A673 (cell line): ENCODE measurements at regions not wholly inside any gene's neighbourhood (a gene's known extent, or its start where the extent isn't known, plus 50 kb on each side); places are given as distances from the start of the nearest gene placed in this dataset.

Source experiments
- BruUV-seq: library from RNA; stranded (reverse); fragments of 400-500 nt; replicated peaks from 2 replicates; lab custom pipeline; 2021; lab: Mats Ljungman, UMichigan
- CTCF ChIA-PET: fragments of 300-600 bp; sonication (Branson Sonifier 250); formaldehyde crosslinking; loops from one replicate; lab custom pipeline; 2022; ENCODE audit warnings: antibody characterized with exemption; lab: Charles Lee
- POLR2A ChIA-PET: fragments of 300-600 bp; sonication (Branson Sonifier 250); formaldehyde crosslinking; loops from one replicate; lab custom pipeline; 2022; ENCODE audit warnings: antibody characterized with exemption; ENCODE audit not compliant: low non-redundant PET; lab: Charles Lee
- DNase-seq: peaks from one replicate; pipeline ENCODE4 v3.0.0-alpha.2; 2015; ENCODE audit warnings: low spot score
- H3K27ac ChIP-seq: fragments of 200-600 bp; sonication (generic); 2 replicates; pipeline ENCODE4 v1.5.1; 2016; ENCODE audit warnings: mixed run types, low read depth, mild to moderate bottlenecking, mixed read lengths, antibody characterized with exemption, low read length; ENCODE audit not compliant: poor library complexity, severe bottlenecking
- H3K27me3 ChIP-seq: fragments of 200-600 bp; sonication (generic); replicated peaks from 2 replicates; pipeline ENCODE4 v1.6.1; 2017; ENCODE audit warnings: mixed run types, low read depth, mild to moderate bottlenecking, mixed read lengths, antibody characterized with exemption, low read length; ENCODE audit not compliant: insufficient read depth, poor library complexity
- H3K36me3 ChIP-seq: fragments of 200-600 bp; sonication (generic); 2 replicates; pipeline ENCODE4 v1.6.1; 2016; ENCODE audit warnings: mixed run types, mild to moderate bottlenecking, mixed read lengths, antibody characterized with exemption, low read length; ENCODE audit not compliant: insufficient read depth, poor library complexity, severe bottlenecking
- H3K4me1 ChIP-seq: fragments of 200-600 bp; sonication (generic); 2 replicates; pipeline ENCODE4 v1.6.1; 2017; ENCODE audit warnings: mixed run types, mild to moderate bottlenecking, mixed read lengths, antibody characterized with exemption, low read length; ENCODE audit not compliant: insufficient read depth, poor library complexity, severe bottlenecking
- H3K4me3 ChIP-seq: fragments of 200-600 bp; sonication (generic); 2 replicates; pipeline ENCODE4 v1.5.1; 2016; ENCODE audit warnings: low read depth, mixed run types, mild to moderate bottlenecking, mixed read lengths, low read length; ENCODE audit not compliant: poor library complexity, severe bottlenecking
- H3K9me3 ChIP-seq: fragments of 200-600 bp; sonication (generic); 2 replicates; pipeline ENCODE4 v1.6.1; 2016; ENCODE audit warnings: mixed run types, low read depth, mild to moderate bottlenecking, mixed read lengths, antibody characterized with exemption, low read length; ENCODE audit not compliant: poor library complexity, severe bottlenecking
- CTCF ChIP-seq: fragments of 300-800, 200-600 bp; sonication (generic); conservative IDR thresholded peaks from 2 replicates; pipeline ENCODE4 v1.5.1; 2017; ENCODE audit warnings: low read depth, mild to moderate bottlenecking, antibody characterized with exemption, low read length, moderate library complexity, mixed read lengths
- EZH2 ChIP-seq: fragments of 200-600 bp; sonication (generic); IDR thresholded peaks from 2 replicates; pipeline ENCODE4 v1.6.1; 2017; ENCODE audit warnings: borderline replicate concordance, low read depth, mild to moderate bottlenecking, mixed read lengths, antibody characterized with exemption, low read length; ENCODE audit not compliant: poor library complexity, severe bottlenecking
- intact Hi-C: fragments of 100-400 bp; cut with micrococcal nuclease; formaldehyde crosslinking; loops from one replicate; pipeline ENCODE4 v1.10.0; 2022; ENCODE audit not compliant: unreplicated experiment

DNA sequence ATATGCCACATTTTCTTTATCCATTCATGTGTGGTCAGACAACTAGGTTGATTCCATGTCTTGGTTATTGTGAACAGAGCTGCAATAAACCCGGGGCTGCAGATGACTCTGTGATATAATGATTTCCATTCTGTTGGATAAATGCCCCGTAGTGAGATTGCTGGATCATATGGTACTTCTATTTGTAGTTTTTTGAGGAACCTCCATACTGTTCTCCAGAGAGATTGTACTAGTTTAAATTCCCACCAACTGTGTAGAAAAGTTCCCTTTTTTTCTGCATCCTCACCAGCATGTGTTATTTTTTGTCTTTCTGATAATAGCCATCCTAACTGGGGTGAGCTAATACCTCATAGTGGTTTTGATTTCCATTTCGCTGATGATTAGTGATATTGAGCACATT lies 62.2 kb upstream of the MAP3K4 start:
- Histone ChIP-seq H3K27me3 (peaks cover 6% of the 10 kb centered on the region), H3K36me3 (no peaks in the 10 kb centered on the region), H3K4me3 (no peak overlapping the region), H3K9me3 (no peaks in the 10 kb centered on the region), H3K27ac (no peak overlapping the region), H3K4me1 (no peaks in the 10 kb centered on the region)
- no TSS peak for BruUV-seq
- CTCF ChIA-PET: interaction anchor here (0.6 kb wide), 2 partner anchors 442 to 445 kb away, joined by 3 to 5 read pairs; no protein-coding TSS in a partner anchor
- no peak for DNase-seq
- intact Hi-C loops: no loop called here
- POLR2A ChIA-PET: no interaction called here
- TF ChIP-seq EZH2 (no peak), CTCF (no peak)

DNA sequence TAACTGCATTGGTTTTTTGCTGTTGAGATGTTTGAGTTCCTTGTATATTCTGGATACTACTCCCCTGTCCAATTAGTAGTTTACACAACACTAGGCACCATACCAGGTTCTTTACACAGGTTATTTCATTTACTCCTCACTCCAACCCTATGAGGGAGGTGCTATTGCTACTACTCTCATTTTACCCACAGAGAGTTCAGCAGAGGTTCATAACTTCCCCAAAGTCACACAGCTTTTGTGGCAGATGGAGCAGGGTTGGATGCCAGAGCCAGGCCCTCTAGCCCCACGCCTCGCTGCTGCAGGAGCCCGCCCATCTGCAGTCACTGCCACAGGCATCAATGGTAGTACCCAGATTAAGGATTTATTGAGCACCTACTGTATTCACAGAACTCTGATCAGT lies 61.7 kb upstream of the MAP3K4 start:
- no peak overlapping the region for H3K27ac ChIP-seq
- no peak for TF ChIP-seq EZH2
- no peak for TF ChIP-seq CTCF
- H3K27me3 ChIP-seq: peaks cover 6% of the 10 kb centered on the region
- no peaks in the 10 kb centered on the region for H3K36me3 ChIP-seq
- CTCF ChIA-PET: interaction anchor here (0.6 to 2.6 kb wide), 2 partner anchors 441 to 442 kb away, joined by 3 to 14 read pairs; no protein-coding TSS in a partner anchor
- H3K4me1 ChIP-seq: no peaks in the 10 kb centered on the region
- intact Hi-C loops: loop anchor here (1.0 to 10.0 kb wide), 4 partner anchors 63 to 444 kb away; no protein-coding TSS in a partner anchor
- DNase-seq: no peak
- POLR2A ChIA-PET: no interaction called here
- H3K4me3 ChIP-seq: no peak overlapping the region
- no peaks in the 10 kb centered on the region for H3K9me3 ChIP-seq
- BruUV-seq: no TSS peak

DNA sequence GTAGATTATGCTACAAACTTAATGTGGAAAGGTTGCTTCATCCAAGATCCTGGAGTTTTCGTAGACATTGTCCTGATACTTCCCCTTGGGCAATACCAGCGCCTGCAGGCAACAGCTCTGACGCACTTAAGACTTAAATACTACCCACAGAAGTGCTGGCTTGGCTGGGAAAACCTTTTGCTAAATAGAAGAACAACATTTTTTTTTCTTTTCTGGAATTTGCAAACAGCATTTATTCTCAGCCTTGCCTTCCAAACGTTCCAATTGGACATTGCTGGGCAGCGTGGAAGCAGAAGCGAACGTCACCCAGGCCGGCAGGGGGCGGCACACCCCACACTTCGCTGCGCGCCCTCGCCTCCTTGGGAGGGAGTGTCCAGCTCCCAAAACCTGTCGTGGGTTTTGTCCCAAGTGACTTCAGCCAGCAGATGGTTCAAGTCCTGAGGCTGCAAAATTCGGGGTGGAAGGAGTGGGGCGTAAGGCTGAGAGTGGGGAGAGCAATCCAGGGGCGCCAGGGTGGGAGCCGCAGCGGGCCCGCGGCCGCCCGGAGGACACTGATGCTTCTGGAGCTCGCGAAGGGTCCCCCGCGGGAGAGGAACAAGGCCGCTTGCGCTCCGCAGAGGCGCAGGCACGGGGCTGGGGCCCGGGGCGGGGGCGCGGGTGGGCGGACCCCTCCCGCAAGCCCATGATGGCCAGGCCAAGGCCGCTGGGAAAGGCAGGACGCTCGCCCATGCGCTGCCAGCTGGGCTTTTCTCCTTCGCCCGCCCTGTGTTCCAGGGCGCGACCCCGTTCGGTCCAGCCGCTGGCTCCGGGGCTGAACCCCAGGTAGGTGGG lies 60.8 kb upstream of the MAP3K4 start:
- Histone ChIP-seq H3K27ac (no peak overlapping the region), H3K9me3 (peaks cover 3% of the 10 kb centered on the region), H3K4me3 (peak overlapping the region; percentile 33), H3K4me1 (no peaks in the 10 kb centered on the region), H3K27me3 (peaks cover 6% of the 10 kb centered on the region), H3K36me3 (no peaks in the 10 kb centered on the region)
- CTCF ChIA-PET: interaction anchor here (0.7 to 2.6 kb wide), 5 partner anchors 62 to 443 kb away, joined by 3 to 17 read pairs (median 3); no protein-coding TSS in a partner anchor
- TF ChIP-seq EZH2 (no peak), CTCF (peak; percentile 95)
- DNase-seq: peak; percentile 69
- POLR2A ChIA-PET: no interaction called here
- BruUV-seq: no TSS peak
- intact Hi-C loops: loop anchor here (1.0 to 10.0 kb wide), 4 partner anchors 62 to 444 kb away; no protein-coding TSS in a partner anchor
